ENCODE measurements at regions not wholly inside any gene's neighbourhood (a gene's known extent, or its start where the extent isn't known, plus 50 kb on each side); places are given as distances from the start of the nearest gene placed in this dataset.
"Not testable (repeated sequence)": the region's sequence is repeated elsewhere in the genome, so short reads cannot be mapped to it uniquely, and the experiment has no call there.

DNA sequence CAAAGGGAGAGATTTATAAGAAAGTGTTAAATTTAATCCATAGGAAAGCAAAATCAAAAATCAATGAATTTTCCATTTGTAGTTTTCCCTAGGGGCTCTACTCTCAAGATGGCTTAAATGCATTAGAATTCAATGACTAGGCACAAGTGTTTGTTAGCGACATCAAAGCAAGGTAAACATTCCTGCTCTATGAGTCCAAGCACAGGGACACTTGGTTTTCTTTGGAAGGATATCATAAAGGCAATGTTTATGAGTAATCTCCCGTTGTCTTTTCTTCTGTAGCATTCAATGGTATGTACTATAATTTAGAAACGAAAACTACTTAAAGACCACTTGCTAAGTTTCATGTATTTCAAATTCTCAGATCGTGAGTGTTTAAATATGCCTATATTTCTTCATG is 54.8 kb upstream of the ZNF717 start:
- H3K4me1 ChIP-seq (ENCODE audit: control insufficient read depth, insufficient read depth, low read length); DNase-seq (ENCODE audit: low read depth, low spot score); H3K27me3 ChIP-seq (ENCODE audit: control insufficient read depth, insufficient read depth, low read length); H3K36me3 ChIP-seq (ENCODE audit: control insufficient read depth, insufficient read depth, low read length); H3K4me3 ChIP-seq (ENCODE audit: low read length); H3K27ac ChIP-seq (ENCODE audit: low read length); H3K9me3 ChIP-seq (ENCODE audit: control insufficient read depth, insufficient read depth, low read length): not testable (repeated sequence)
- WGBS (ENCODE audit: insufficient coverage, insufficient read length) = no CpG with 5 or more reads among the region's 4 CpGs

DNA sequence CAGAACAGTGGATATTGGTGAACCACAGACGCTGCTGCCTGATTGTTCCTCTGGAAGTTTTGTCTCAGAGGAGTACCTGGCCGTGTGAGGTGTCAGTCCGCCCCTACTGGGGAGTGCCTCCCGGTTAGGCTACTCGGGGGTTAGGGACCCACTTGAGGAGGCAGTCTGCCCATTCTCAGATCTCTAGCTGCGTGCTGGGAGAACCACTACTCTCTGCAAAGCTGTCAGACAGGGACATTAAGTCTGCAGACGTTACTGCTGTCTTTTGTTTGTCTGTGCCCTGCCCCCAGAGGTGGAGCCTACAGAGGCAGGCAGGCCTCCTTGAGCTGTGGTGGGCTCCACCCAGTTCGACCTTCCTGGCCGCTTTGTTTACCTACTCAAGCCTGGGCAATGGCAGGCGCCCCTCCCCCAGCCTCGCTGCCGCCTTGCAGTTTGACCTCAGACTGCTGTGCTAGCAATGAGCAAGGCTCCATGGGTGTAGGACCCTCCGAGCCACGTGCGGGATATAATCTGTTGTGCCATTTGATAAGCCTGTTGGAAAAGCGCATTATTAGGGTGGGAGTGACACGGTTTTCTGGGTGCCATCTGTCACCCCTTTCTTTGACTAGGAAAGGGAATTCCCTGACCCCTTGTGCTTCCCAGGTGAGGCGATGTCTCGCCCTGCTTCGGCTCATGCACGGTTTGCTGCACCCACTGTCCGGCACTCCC is 65.1 kb upstream of the ZNF717 start:
- not testable (repeated sequence) for H3K27me3 ChIP-seq (ENCODE audit: control insufficient read depth, insufficient read depth, low read length); H3K4me3 ChIP-seq (ENCODE audit: low read length); H3K27ac ChIP-seq (ENCODE audit: low read length); H3K36me3 ChIP-seq (ENCODE audit: control insufficient read depth, insufficient read depth, low read length); H3K9me3 ChIP-seq (ENCODE audit: control insufficient read depth, insufficient read depth, low read length); H3K4me1 ChIP-seq (ENCODE audit: control insufficient read depth, insufficient read depth, low read length)
- no CpG with 5 or more reads among the region's 22 CpGs for WGBS (ENCODE audit: insufficient coverage, insufficient read length)
- DNase-seq (ENCODE audit: low read depth, low spot score) = peak; percentile 4

GRCh38 chr3:75863130-75863529 is 77.8 kb upstream of the ZNF717 start:
- H3K4me3 ChIP-seq (ENCODE audit: low read length) = no peak overlapping the region
- no CpG with 5 or more reads among the region's 1 CpG for WGBS (ENCODE audit: insufficient coverage, insufficient read length)
- H3K36me3 ChIP-seq (ENCODE audit: control insufficient read depth, insufficient read depth, low read length) = no peaks in the 10 kb centered on the region
- no peak for DNase-seq (ENCODE audit: low read depth, low spot score)
- no peak overlapping the region for H3K27ac ChIP-seq (ENCODE audit: low read length)
- no peaks in the 10 kb centered on the region for H3K9me3 ChIP-seq (ENCODE audit: control insufficient read depth, insufficient read depth, low read length)
- no peaks in the 10 kb centered on the region for H3K27me3 ChIP-seq (ENCODE audit: control insufficient read depth, insufficient read depth, low read length)
- H3K4me1 ChIP-seq (ENCODE audit: control insufficient read depth, insufficient read depth, low read length) = no peaks in the 10 kb centered on the region

GRCh38 chr3:75863878-75864277 is 78.5 kb upstream of the ZNF717 start:
- no peak for DNase-seq (ENCODE audit: low read depth, low spot score)
- no peak overlapping the region for H3K27ac ChIP-seq (ENCODE audit: low read length)
- WGBS (ENCODE audit: insufficient coverage, insufficient read length) = no CpG with 5 or more reads among the region's 2 CpGs
- H3K4me3 ChIP-seq (ENCODE audit: low read length) = no peak overlapping the region
- H3K9me3 ChIP-seq (ENCODE audit: control insufficient read depth, insufficient read depth, low read length) = no peaks in the 10 kb centered on the region
- no peaks in the 10 kb centered on the region for H3K27me3 ChIP-seq (ENCODE audit: control insufficient read depth, insufficient read depth, low read length)
- H3K4me1 ChIP-seq (ENCODE audit: control insufficient read depth, insufficient read depth, low read length) = no peaks in the 10 kb centered on the region
- H3K36me3 ChIP-seq (ENCODE audit: control insufficient read depth, insufficient read depth, low read length) = no peaks in the 10 kb centered on the region

DNA sequence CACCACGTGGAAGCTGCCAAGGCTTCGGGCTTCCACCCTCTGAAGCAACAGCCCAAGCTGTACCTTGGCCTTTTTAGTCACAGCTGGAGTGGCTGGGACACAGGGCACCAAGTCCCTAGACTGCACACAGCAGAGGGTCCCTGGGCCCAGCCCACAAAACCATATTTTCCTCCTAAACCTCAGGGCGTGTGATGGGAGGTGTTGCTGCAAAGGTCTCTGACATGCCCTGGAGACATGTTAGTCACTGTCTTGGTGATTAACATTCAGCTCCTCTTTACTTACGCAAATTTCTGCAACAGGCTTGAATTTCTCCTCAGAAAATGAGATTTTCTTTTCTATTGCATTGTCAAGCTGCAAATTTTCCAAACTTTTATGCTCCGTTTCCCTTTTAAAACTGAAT is 98.4 kb upstream of the ZNF717 start:
- WGBS (ENCODE audit: insufficient coverage, insufficient read length) = no CpG with 5 or more reads among the region's 5 CpGs
- not testable (repeated sequence) for H3K36me3 ChIP-seq (ENCODE audit: control insufficient read depth, insufficient read depth, low read length); H3K27ac ChIP-seq (ENCODE audit: low read length); H3K4me1 ChIP-seq (ENCODE audit: control insufficient read depth, insufficient read depth, low read length); H3K27me3 ChIP-seq (ENCODE audit: control insufficient read depth, insufficient read depth, low read length); H3K4me3 ChIP-seq (ENCODE audit: low read length); H3K9me3 ChIP-seq (ENCODE audit: control insufficient read depth, insufficient read depth, low read length); DNase-seq (ENCODE audit: low read depth, low spot score)

GRCh38 chr3:75886971-75887526 is 101.7 kb upstream of the ZNF717 start:
- Histone ChIP-seq H3K27ac (ENCODE audit: low read length) (no peak overlapping the region), H3K9me3 (ENCODE audit: control insufficient read depth, insufficient read depth, low read length) (no peaks in the 10 kb centered on the region), H3K4me1 (ENCODE audit: control insufficient read depth, insufficient read depth, low read length) (no peaks in the 10 kb centered on the region), H3K27me3 (ENCODE audit: control insufficient read depth, insufficient read depth, low read length) (no peaks in the 10 kb centered on the region), H3K36me3 (ENCODE audit: control insufficient read depth, insufficient read depth, low read length) (no peaks in the 10 kb centered on the region), H3K4me3 (ENCODE audit: low read length) (no peak overlapping the region)
- no peak for DNase-seq (ENCODE audit: low read depth, low spot score)
- WGBS (ENCODE audit: insufficient coverage, insufficient read length) = no CpG with 5 or more reads among the region's 2 CpGs

DNA sequence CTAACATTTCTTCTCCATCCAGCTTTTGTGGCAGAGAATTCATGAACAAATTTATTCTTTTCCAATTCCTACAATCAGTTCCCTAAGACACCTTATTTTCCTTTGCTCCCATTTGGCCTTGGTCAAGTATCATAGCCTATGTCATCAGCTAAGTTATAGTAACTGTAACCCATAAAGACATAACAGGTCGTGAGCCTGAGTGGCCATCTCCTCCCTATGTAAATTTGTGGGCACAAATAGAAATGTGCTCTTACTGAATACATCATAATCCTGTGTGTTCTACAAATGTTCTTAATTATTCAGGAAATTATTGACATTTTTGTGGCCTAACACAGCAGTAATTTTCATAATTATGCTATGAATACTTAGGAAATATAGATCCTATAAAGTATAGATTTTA is 108.9 kb upstream of the ZNF717 start:
- no peak for DNase-seq (ENCODE audit: low read depth, low spot score)
- no peaks in the 10 kb centered on the region for H3K36me3 ChIP-seq (ENCODE audit: control insufficient read depth, insufficient read depth, low read length)
- no CpG with 5 or more reads among the region's 1 CpG for WGBS (ENCODE audit: insufficient coverage, insufficient read length)
- H3K4me3 ChIP-seq (ENCODE audit: low read length) = no peak overlapping the region
- no peak overlapping the region for H3K27ac ChIP-seq (ENCODE audit: low read length)
- no peaks in the 10 kb centered on the region for H3K4me1 ChIP-seq (ENCODE audit: control insufficient read depth, insufficient read depth, low read length)
- no peaks in the 10 kb centered on the region for H3K27me3 ChIP-seq (ENCODE audit: control insufficient read depth, insufficient read depth, low read length)
- H3K9me3 ChIP-seq (ENCODE audit: control insufficient read depth, insufficient read depth, low read length) = no peaks in the 10 kb centered on the region

GRCh38 chr3:75896265-75896664 is 110.9 kb upstream of the ZNF717 start:
- no peaks in the 10 kb centered on the region for H3K27me3 ChIP-seq (ENCODE audit: control insufficient read depth, insufficient read depth, low read length)
- WGBS (ENCODE audit: insufficient coverage, insufficient read length) = no CpG with 5 or more reads among the region's 4 CpGs
- H3K4me3 ChIP-seq (ENCODE audit: low read length) = no peak overlapping the region
- no peaks in the 10 kb centered on the region for H3K9me3 ChIP-seq (ENCODE audit: control insufficient read depth, insufficient read depth, low read length)
- H3K27ac ChIP-seq (ENCODE audit: low read length) = no peak overlapping the region
- no peaks in the 10 kb centered on the region for H3K36me3 ChIP-seq (ENCODE audit: control insufficient read depth, insufficient read depth, low read length)
- no peak for DNase-seq (ENCODE audit: low read depth, low spot score)
- no peaks in the 10 kb centered on the region for H3K4me1 ChIP-seq (ENCODE audit: control insufficient read depth, insufficient read depth, low read length)

DNA sequence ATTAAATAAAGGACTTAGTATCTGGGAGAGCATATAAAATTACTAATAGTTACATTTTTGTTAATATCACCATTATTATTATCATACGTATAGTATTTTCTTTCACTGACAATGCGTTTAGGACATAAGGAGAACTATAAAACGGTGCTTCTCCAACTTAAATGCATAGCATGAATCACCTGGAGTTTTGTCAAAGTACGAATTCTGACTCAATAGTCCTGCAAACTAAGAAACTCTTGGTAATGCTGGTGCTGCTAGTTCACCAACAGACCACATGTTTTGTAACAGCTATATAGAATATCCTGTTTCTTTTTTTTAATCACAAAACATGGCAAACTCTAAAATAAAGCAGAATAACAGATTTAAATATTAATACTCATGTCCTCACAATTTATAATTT is 116.1 kb upstream of the ZNF717 start:
- H3K36me3 ChIP-seq (ENCODE audit: control insufficient read depth, insufficient read depth, low read length); H3K9me3 ChIP-seq (ENCODE audit: control insufficient read depth, insufficient read depth, low read length); H3K4me1 ChIP-seq (ENCODE audit: control insufficient read depth, insufficient read depth, low read length); DNase-seq (ENCODE audit: low read depth, low spot score); H3K27me3 ChIP-seq (ENCODE audit: control insufficient read depth, insufficient read depth, low read length); H3K27ac ChIP-seq (ENCODE audit: low read length); H3K4me3 ChIP-seq (ENCODE audit: low read length): not testable (repeated sequence)
- no CpG with 5 or more reads among the region's 4 CpGs for WGBS (ENCODE audit: insufficient coverage, insufficient read length)

GRCh38 chr3:75906555-75907112 is 121.3 kb upstream of the ZNF717 start:
- peak overlapping the region; percentile 71; the same call in 1 of the 2 replicates for H3K4me3 ChIP-seq (ENCODE audit: low read length)
- H3K27ac ChIP-seq (ENCODE audit: low read length) = no peak overlapping the region
- no peaks in the 10 kb centered on the region for H3K36me3 ChIP-seq (ENCODE audit: control insufficient read depth, insufficient read depth, low read length)
- WGBS (ENCODE audit: insufficient coverage, insufficient read length) = no CpG with 5 or more reads among the region's 37 CpGs
- H3K9me3 ChIP-seq (ENCODE audit: control insufficient read depth, insufficient read depth, low read length) = no peaks in the 10 kb centered on the region
- peak; percentile 25 for DNase-seq (ENCODE audit: low read depth, low spot score)
- H3K4me1 ChIP-seq (ENCODE audit: control insufficient read depth, insufficient read depth, low read length) = no peaks in the 10 kb centered on the region
- no peaks in the 10 kb centered on the region for H3K27me3 ChIP-seq (ENCODE audit: control insufficient read depth, insufficient read depth, low read length)
